Gastroesophageal sphincter (tissue), 3 donors: ENCODE measurements at regions not wholly inside any gene's neighbourhood (a gene's known extent, or its start where the extent isn't known, plus 50 kb on each side); places are given as distances from the start of the nearest gene placed in this dataset.

Experiments used
- CTCF ChIP-seq, 4 experiments: fragments of 200-600 bp in 2 of 4; fragments of 450-650 bp in 2 of 4; sonication (generic) in 1 of 4; IDR thresholded peaks; one replicate each; pipeline ENCODE4 v1.5.1; 2017 to 2019; ENCODE audit warnings: antibody characterized with exemption in 4 of 4, mild to moderate bottlenecking in 2 of 4, moderate library complexity in 2 of 4
- EP300 ChIP-seq: sonication (generic); formaldehyde crosslinking; IDR thresholded peaks from one replicate; pipeline ENCODE4 v1.6.1; 2017; ENCODE audit warnings: antibody characterized with exemption, mild to moderate bottlenecking
- POLR2A ChIP-seq, 2 donors: fragments of 450-650 bp; IDR thresholded peaks; one replicate each; pipeline ENCODE4 v1.6.1; 2017; ENCODE audit warnings: antibody characterized with exemption in 2 of 2, mild to moderate bottlenecking in 2 of 2, moderate library complexity in 1 of 2
- POLR2AphosphoS5 ChIP-seq: sonication (generic); formaldehyde crosslinking; IDR thresholded peaks from one replicate; pipeline ENCODE4 v1.6.1; 2017; ENCODE audit warnings: antibody characterized with exemption

DNA sequence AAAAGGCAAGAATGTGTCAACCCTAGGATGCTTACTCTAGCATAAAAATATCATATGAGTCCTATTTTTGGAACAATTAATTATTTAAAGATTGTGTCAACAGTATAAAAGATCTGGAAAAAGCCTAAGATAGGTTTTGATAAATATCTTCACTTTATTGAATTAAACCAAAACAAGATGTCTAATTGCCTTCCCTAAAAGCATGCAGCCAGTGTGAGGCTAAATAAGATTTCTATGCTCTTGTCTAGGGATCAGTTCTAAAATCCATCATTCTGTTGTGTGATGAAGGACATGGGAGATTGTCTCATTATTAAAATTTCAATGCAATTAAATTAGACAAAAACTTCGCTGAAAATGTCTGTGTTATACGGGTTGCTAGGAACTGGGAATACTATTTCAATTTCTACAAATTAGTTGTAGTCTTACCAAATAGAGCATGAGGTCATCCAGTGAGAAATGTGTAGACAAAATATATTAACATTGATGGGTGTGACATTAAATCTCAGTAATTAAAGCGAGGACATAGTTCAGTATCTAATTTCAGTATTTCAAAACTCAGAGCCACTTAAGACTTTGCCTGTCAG lies 535.6 kb upstream of the FSIP2 start:
- TF ChIP-seq CTCF (IDR thresholded peaks at IDR 0.05) (no peak), POLR2AphosphoS5 (no peak), EP300 (no peak), POLR2A (IDR thresholded peaks at IDR 0.05) (no peak)
